ENCODE measurements at regions not wholly inside any gene's neighbourhood (a gene's known extent, or its start where the extent isn't known, plus 50 kb on each side); places are given as distances from the start of the nearest gene placed in this dataset.
"Not testable (repeated sequence)": the region's sequence is repeated elsewhere in the genome, so short reads cannot be mapped to it uniquely, and the experiment has no call there.

DNA sequence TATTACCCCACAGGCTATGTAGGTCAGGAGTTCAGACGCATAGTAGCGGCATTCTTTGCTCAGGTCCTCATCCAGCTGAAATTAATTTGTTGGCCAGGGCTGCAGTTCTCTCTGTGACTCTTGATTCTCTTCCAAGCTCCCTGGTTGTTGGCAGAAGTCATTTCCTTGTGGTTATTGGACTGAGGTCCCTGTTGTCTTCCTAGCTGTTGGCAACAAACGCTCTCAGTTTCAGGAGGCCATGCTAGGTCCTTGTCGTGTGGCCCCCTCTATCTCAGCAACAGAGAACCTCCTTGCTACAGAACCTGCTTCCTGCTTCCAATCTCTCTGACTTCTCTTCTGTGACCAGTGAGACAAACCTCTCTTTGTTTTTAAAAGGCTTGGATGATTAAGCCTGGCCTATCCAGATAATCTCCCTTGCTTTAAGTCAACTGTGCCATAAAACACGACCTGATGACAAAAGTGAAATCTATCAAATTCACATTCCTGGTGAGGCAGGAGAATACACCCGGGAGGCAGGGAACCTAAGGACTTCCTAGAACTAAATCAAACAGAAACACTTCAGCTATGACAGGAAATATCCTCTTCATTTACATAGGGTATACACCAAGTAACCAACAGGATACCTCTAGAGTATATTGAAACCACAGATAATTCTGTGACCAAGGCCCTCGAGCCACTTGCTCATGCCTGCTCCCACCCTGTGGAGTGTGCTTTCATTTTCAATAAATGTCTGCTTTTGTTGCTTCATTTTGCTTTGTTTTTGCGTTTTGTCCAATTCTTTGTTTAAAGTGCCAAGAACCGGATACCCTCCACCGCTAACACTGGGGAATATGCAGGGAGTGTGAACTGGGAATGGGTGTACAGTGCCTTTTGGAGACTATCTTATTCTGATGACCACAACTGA lies 196.0 kb downstream of the BTBD3 start:
- DNase-seq (ENCODE audit: low read depth in 2 of 2) = peak; percentile 79 to 85

GRCh38 chr20:12129114-12129513 lies 211.4 kb downstream of the BTBD3 start:
- DNase-seq (ENCODE audit: low read depth in 2 of 2) = not testable (repeated sequence)

- not testable (repeated sequence) for DNase-seq (ENCODE audit: low read depth in 2 of 2)
Measured at GRCh38 chr20:12129532-12129931, 211.8 kb downstream of the BTBD3 start.

DNA sequence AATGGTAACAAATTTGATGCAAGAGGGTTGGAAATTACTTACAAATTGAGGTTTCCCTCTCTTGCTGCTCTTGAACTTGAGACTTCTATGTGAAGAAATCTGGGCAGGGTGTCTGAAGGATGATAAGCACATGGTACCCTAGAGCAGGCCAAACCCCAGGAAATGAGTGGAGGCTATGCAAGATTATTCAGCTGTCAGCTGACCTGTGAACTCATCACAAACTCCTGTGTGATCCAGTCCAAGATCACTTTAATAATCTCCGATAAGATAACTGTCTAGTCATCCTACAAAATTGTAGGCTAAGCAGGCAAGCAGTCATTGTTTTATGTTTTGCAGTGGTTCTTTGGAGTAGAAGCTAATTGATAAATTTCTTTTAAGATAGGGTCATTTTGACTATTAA lies 213.1 kb downstream of the BTBD3 start:
- no peak for DNase-seq (ENCODE audit: low read depth in 2 of 2)

- DNase-seq (ENCODE audit: low read depth in 2 of 2) = no peak
Measured at GRCh38 chr20:12133553-12133952, 215.9 kb downstream of the BTBD3 start.

GRCh38 chr20:12145951-12146350 lies 228.3 kb downstream of the BTBD3 start:
- peak in 1 of 2 experiments; percentile 34 for DNase-seq (ENCODE audit: low read depth in 2 of 2)

DNA sequence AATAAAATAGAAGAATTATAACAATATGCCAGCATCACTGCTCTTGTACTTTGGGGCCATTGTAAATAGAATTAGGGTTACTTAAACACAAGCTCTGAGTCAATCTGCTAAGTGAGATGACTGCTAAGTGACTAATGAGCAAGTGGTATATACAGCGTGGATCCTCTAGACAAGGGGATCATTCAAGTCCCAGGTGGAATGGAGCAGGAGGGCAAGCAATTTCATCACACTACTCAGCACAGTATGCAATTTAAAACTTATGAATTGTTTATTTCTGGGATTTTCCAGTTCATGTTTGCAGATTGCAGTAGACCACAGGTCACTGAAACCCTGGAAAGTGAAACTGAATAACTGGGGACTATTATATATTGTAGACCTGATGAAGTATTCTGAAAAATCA lies 235.3 kb downstream of the BTBD3 start:
- DNase-seq (ENCODE audit: low read depth in 2 of 2) = no peak

GRCh38 chr20:12153628-12154027 lies 235.9 kb downstream of the BTBD3 start:
- DNase-seq (ENCODE audit: low read depth in 2 of 2) = no peak

DNA sequence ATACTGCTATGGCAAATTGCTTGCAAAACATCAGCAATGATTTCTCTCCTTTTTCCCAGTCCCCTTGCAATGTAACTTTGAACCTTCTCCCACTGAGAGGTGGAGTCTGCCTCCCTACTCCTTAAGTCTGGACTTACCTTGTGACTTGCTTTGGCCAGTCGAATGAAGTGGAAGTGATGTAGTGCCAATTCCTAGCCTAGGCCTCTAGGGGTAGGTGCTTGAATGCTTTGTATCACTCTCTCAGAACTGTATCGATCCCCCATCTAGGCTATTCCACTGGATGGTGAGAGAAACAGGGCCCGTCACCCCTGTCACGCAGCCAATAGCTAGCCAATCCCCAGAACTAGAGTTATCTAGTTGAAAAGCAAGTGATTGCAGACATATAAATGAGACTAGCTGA lies 238.6 kb downstream of the BTBD3 start:
- no peak for DNase-seq (ENCODE audit: low read depth in 2 of 2)

DNA sequence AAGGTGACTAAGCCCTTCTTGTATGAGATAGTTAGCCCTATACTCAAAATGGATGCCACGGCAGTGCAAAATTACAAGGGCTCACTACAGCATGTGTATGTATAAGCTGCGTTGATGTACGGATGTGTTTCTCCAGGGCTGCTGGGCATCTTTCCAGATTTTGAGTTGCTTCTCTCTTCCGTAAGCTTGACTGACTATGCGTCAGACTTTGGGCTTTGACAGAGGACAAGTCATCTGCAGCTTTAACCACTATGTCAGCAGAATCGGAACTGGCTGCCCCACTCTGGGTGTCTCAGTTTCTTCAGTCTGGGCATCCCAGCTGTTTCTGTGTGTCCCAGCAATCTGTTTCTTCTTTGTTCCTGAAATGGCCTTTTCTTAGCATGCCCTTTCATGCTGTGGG lies 241.6 kb downstream of the BTBD3 start:
- DNase-seq (ENCODE audit: low read depth in 2 of 2) = no peak

GRCh38 chr20:12161734-12162133 lies 244.0 kb downstream of the BTBD3 start:
- DNase-seq (ENCODE audit: low read depth in 2 of 2) = no peak

- DNase-seq (ENCODE audit: low read depth in 2 of 2) = peak; percentile 88 to 92
Measured at GRCh38 chr20:12166053-12166717, 248.5 kb downstream of the BTBD3 start.

- no peak for DNase-seq (ENCODE audit: low read depth in 2 of 2)
Measured at GRCh38 chr20:12170406-12170805, 252.7 kb downstream of the BTBD3 start.

- DNase-seq (ENCODE audit: low read depth in 2 of 2) = peak; percentile 84
Measured at GRCh38 chr20:12171923-12172524, 254.3 kb downstream of the BTBD3 start.

GRCh38 chr20:12173347-12174012 lies 255.8 kb downstream of the BTBD3 start:
- no peak for DNase-seq (ENCODE audit: low read depth in 2 of 2)

- DNase-seq (ENCODE audit: low read depth in 2 of 2) = no peak
Measured at GRCh38 chr20:12175538-12175937, 257.8 kb downstream of the BTBD3 start.

GRCh38 chr20:12177657-12178293 lies 260.1 kb downstream of the BTBD3 start:
- no peak for DNase-seq (ENCODE audit: low read depth in 2 of 2)

GRCh38 chr20:12179692-12180091 lies 262.0 kb downstream of the BTBD3 start:
- DNase-seq (ENCODE audit: low read depth in 2 of 2) = no peak

DNA sequence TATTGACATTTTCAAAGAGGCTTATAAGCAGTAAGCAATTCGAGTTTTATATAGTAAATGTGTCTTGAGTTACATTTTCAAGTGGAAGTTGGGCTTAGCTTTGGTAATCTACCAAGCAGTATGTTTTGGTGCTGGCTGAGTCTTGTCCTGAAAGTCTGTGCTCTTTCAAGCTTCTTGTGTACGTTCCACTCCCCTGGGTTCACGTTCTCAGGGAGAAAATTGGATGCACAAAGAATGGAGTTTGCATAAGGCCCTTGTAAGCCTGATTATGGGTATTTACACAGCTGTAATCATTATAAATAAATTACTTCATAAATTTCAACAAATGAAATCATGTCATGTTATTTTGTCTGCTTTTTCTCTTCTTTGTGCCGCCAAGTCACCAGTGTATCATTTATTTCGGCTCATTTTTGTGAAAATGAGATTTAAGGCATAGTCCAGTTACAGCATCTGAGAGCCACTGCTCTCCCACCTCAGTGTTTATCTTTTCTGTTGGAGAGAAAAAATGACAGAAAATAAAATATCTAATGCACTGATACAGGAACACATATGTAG lies 262.5 kb downstream of the BTBD3 start:
- no peak for DNase-seq (ENCODE audit: low read depth in 2 of 2)

DNA sequence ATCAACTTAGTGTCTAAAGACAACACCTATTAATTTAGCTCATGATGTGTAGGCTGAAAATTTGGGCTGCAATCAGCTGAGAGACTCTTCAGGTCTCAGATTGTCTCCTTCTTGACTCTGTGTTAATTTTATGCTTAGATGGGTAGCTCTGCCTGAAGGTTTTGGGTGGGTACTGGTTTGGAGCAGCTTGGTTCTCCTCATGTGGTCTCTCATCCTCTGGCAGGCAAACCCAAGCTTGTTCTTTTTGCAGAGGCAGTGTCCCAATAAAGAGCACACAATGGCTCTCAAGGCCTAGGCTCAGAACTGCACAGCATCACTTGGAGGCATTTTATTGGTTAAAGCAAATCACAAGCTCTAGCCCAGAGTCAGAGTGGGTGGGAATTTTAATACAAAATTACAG lies 280.6 kb downstream of the BTBD3 start:
- DNase-seq (ENCODE audit: low read depth in 2 of 2) = no peak

DNA sequence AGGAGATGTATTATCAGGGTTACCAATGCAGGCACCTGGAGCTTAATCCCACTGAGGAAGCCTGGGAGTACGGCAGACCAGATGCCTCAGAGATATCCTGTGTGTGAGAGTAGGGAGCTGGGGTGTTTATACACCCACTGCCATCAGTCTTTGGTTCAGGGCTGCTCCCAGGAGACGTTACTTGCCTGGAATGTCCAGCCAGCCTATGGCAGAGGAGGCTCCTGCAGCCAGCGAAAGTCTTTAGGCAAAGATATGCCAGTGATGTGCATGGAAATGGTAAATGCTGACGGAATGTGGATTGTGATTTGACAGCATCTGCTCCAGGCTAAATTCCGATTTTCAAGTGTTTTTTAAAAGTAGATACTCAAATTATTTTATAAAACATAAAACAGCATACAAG lies 282.0 kb downstream of the BTBD3 start:
- no peak for DNase-seq (ENCODE audit: low read depth in 2 of 2)
